DMS153 (cell line): ENCODE measurements at regions not wholly inside any gene's neighbourhood (a gene's known extent, or its start where the extent isn't known, plus 50 kb on each side); places are given as distances from the start of the nearest gene placed in this dataset.
"Not testable (repeated sequence)": the region's sequence is repeated elsewhere in the genome, so short reads cannot be mapped to it uniquely, and the experiment has no call there.

Source experiments
- DNase-seq: peaks from one replicate; lab custom pipeline; 2025; lab: John Stamatoyannopoulos, UW

GRCh38 chr10:45056806-45057205 lies 56.1 kb downstream of the ZNF22 start:
- not testable (repeated sequence) for DNase-seq

- no peak for DNase-seq
Observed at GRCh38 chr10:45058580-45058979, 57.9 kb downstream of the ZNF22 start.

- DNase-seq, result no peak
Observed at GRCh38 chr10:45058992-45059561, 58.4 kb downstream of the ZNF22 start.

GRCh38 chr10:45059632-45060031 lies 58.9 kb downstream of the ZNF22 start:
- DNase-seq, result no peak

GRCh38 chr10:45061982-45062381 lies 61.3 kb downstream of the ZNF22 start:
- no peak for DNase-seq

- DNase-seq, result peak; percentile 13
Observed at GRCh38 chr10:45063591-45064231, 63.0 kb downstream of the ZNF22 start.

- no peak for DNase-seq
Observed at GRCh38 chr10:45064998-45065397, 64.3 kb downstream of the ZNF22 start.

- DNase-seq, result no peak
Observed at GRCh38 chr10:45071043-45071813, 70.5 kb downstream of the ZNF22 start.

GRCh38 chr10:45075216-45075615 lies 74.5 kb downstream of the ZNF22 start:
- no peak for DNase-seq

GRCh38 chr10:45075826-45076380 lies 75.2 kb downstream of the ZNF22 start:
- no peak for DNase-seq

- no peak for DNase-seq
Observed at GRCh38 chr10:45076891-45077290, 76.2 kb downstream of the ZNF22 start.

GRCh38 chr10:45080331-45080730 lies 79.6 kb downstream of the ZNF22 start:
- DNase-seq, result no peak

- DNase-seq, result no peak
Observed at GRCh38 chr10:45082176-45082575, 81.5 kb downstream of the ZNF22 start.

GRCh38 chr10:45091968-45092367 lies 91.2 kb downstream of the ZNF22 start:
- no peak for DNase-seq

- no peak for DNase-seq
Observed at GRCh38 chr10:45093945-45094344, 93.2 kb downstream of the ZNF22 start.

- DNase-seq, result no peak
Observed at GRCh38 chr10:45095286-45095685, 94.6 kb downstream of the ZNF22 start.

GRCh38 chr10:45096001-45096400 lies 95.3 kb downstream of the ZNF22 start:
- no peak for DNase-seq

GRCh38 chr10:45100429-45100828 lies 99.7 kb downstream of the ZNF22 start:
- no peak for DNase-seq

GRCh38 chr10:45104674-45105073 lies 104.0 kb downstream of the ZNF22 start:
- no peak for DNase-seq

GRCh38 chr10:45105309-45105708 lies 104.6 kb downstream of the ZNF22 start:
- DNase-seq, result not testable (repeated sequence)

GRCh38 chr10:45106236-45106856 lies 105.6 kb downstream of the ZNF22 start:
- no peak for DNase-seq

- no peak for DNase-seq
Observed at GRCh38 chr10:45111509-45111908, 110.8 kb downstream of the ZNF22 start.

GRCh38 chr10:45117940-45118339 lies 117.2 kb downstream of the ZNF22 start:
- DNase-seq, result not testable (repeated sequence)
